ENCODE measurements at regions not wholly inside any gene's neighbourhood (a gene's known extent, or its start where the extent isn't known, plus 50 kb on each side); places are given as distances from the start of the nearest gene placed in this dataset.

DNA sequence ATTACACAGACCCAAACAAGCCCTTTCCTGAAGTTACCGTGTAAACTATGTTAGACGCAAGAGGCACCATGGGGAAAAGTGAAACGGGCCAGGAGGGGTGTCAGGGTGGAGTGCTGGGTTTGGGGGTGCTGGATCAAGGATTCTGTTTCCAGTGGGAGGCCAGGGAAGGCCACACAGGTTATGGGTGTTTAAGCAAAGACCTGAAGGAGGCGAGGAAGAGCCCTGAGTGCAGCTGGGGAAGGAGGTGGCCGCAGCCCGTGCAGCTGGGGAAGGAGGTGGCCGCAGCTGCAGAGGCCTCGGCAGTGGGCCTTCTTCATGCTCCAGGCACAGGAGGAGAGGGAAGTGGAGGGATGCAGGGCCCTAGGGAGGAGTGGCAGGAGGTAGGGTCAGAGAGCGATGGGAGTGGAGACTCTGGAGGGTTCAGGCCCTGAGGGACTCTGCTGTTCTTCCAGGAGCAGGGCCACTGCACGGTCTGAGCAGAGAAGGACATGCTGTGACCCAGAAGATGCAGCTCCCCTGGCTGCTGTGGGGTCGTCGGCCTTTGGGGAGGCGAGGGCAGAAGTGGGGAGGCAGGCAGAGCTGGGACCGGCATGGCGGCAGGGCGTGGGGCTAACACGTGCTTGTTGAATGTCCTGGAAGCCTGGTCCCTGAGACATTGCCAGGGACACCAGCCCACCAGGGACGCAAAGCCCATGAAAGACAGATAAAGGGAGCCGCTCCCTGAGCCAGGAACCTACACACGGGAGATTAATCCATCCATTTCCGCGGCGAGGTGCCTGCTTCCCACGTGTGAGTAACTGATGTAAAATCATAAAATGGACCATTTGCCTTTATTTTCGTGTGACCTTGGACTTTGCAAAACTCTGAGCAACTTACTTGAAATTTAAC is 1049.1 kb downstream of the BRD1 start:
- no peak overlapping the region for H3K4me3 ChIP-seq (ENCODE audit: low read depth, low read length)
- no peak for DNase-seq (ENCODE audit: low read depth)
- TF ChIP-seq, protein P1, sequence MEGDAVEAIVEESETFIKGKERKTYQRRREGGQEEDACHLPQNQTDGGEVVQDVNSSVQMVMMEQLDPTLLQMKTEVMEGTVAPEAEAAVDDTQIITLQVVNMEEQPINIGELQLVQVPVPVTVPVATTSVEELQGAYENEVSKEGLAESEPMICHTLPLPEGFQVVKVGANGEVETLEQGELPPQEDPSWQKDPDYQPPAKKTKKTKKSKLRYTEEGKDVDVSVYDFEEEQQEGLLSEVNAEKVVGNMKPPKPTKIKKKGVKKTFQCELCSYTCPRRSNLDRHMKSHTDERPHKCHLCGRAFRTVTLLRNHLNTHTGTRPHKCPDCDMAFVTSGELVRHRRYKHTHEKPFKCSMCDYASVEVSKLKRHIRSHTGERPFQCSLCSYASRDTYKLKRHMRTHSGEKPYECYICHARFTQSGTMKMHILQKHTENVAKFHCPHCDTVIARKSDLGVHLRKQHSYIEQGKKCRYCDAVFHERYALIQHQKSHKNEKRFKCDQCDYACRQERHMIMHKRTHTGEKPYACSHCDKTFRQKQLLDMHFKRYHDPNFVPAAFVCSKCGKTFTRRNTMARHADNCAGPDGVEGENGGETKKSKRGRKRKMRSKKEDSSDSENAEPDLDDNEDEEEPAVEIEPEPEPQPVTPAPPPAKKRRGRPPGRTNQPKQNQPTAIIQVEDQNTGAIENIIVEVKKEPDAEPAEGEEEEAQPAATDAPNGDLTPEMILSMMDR (conservative IDR thresholded peaks at IDR 0.05; ENCODE audit: low read depth, low read length): no peak

- DNase-seq (ENCODE audit: low read depth): no peak
- TF ChIP-seq, protein P1 (conservative IDR thresholded peaks at IDR 0.05; ENCODE audit: low read depth, low read length): no peak
- H3K4me3 ChIP-seq (ENCODE audit: low read depth, low read length): no peak overlapping the region
These were observed 1055.3 kb downstream of the BRD1 start for GRCh38 chr22:48772286-48772907.

DNA sequence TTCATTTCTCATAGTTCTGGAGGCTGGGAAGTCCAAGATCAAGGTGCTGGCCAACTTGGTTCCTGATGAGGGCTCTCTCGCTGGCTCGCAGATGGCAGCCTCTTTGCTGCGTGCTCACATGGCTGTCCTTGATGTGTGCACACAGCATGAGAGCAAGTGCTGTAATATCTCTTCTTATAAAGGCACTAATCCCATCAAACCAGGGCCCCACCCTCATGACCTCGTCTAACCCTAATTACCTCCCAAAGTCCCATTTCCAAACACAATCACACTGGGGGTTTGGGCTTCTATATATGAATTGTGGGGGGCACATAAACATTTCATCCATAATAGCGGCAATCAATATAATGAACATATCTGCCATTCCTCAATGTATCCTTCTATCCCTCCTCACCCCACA is 1062.1 kb downstream of the BRD1 start:
- no peak overlapping the region for H3K4me3 ChIP-seq (ENCODE audit: low read depth, low read length)
- TF ChIP-seq, protein P1 (conservative IDR thresholded peaks at IDR 0.05; ENCODE audit: low read depth, low read length): no peak
- DNase-seq (ENCODE audit: low read depth): no peak

- no peak overlapping the region for H3K4me3 ChIP-seq (ENCODE audit: low read depth, low read length)
- TF ChIP-seq, protein P1 (conservative IDR thresholded peaks at IDR 0.05; ENCODE audit: low read depth, low read length): no peak
- DNase-seq (ENCODE audit: low read depth): no peak
These were observed 1066.1 kb downstream of the BRD1 start for GRCh38 chr22:48761546-48761945.

GRCh38 chr22:48760481-48761390 is 1066.9 kb downstream of the BRD1 start:
- no peak overlapping the region for H3K4me3 ChIP-seq (ENCODE audit: low read depth, low read length)

More at GRCh38 chr22:48760481-48761390, 1066.9 kb downstream of the BRD1 start:
- TF ChIP-seq, protein P1 (conservative IDR thresholded peaks at IDR 0.05; ENCODE audit: low read depth, low read length): no peak
- no peak for DNase-seq (ENCODE audit: low read depth)
